Kidney capillary endothelial cell (primary cell): ENCODE measurements at regions not wholly inside any gene's neighbourhood (a gene's known extent, or its start where the extent isn't known, plus 50 kb on each side); places are given as distances from the start of the nearest gene placed in this dataset.
A peak's percentile ranks its signal among the peaks of the same experiment; 100 is the strongest.

Source experiments
- DNase-seq: peaks from one replicate; pipeline ENCODE4 v3.0.0-alpha.2; 2018; ENCODE audit warnings: low spot score

DNA sequence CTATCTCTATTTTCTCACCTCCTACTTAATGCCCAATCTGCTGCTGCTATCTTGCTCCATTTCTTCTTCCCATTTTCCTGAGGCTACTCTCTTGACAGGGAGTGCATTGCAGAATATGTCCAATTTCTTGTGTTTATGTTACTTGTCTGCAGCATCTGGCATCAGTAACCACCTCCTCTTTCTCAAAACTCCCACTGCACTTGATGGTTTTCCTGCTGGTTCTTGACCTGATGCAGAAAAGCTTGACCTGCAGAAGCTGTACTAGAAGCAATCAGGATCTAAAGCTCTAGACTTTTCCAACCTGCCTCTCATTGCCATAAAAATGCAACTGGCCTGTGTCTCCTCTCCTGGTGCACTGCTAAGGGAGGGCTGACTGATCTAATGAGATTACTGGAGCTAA, 287.8 kb downstream of the ZEB1 start:
- DNase-seq, result no peak

DNA sequence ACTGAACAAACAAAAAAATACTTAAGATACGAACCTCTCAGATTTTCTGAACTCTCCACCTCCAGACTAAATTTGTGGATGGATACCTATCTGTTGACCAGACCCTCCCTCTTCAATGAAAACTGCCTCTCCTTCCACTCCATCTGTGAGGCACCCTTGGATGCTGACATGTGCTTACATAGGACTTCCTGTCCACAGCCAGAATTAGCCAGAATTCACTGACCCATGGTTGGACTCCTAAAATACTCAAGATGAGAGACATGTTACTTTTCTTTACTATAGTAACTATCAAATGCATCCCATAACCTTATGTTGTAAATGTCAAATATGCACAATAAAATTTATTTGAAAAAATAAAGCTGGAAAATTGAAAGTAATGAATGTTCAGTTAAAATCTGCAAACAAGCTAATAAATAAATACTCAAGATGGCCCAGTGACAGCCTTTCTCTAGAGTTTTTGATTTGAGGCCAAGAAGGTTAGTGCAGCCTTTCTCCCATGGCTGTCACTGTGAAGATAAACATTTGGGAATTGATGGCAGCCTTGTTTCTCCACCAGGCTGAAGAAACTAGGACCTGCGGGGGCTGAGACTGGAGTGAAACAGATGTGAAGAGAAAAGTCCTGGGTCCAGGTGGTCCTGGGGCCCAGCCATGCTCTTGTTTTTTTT, 287.0 kb downstream of the ZEB1 start:
- DNase-seq, result no peak

GRCh38 chr10:31605426-31605825, 286.4 kb downstream of the ZEB1 start:
- DNase-seq, result no peak

GRCh38 chr10:31604646-31605170, 285.7 kb downstream of the ZEB1 start:
- no peak for DNase-seq

- DNase-seq, result no peak
Measured at GRCh38 chr10:31604096-31604495, 285.1 kb downstream of the ZEB1 start.

GRCh38 chr10:31603235-31604087, 284.4 kb downstream of the ZEB1 start:
- peak; percentile 88 for DNase-seq

GRCh38 chr10:31602541-31603234, 283.7 kb downstream of the ZEB1 start:
- peak; percentile 23 for DNase-seq

DNA sequence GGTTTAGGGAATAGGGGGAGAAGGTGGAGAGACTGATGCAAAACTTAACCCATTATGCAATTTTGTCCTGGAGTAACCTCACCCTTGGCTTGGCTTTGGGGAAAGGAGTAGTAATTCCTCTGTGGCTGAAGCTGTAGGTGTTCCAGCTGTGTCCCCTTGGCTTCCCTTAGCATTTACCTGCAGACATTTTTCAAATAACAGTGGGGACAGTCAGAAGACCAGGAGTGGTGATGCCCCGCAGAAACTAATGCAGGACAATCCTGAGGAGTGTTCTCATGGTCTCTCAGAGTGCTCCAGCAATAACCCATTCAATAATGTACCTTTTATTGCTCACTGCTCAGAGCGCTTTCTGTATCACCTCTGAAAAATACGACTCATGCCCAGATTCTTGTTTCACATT, 282.1 kb downstream of the ZEB1 start:
- no peak for DNase-seq

- DNase-seq, result no peak
Measured at GRCh38 chr10:31599626-31600504, 280.8 kb downstream of the ZEB1 start.

DNA sequence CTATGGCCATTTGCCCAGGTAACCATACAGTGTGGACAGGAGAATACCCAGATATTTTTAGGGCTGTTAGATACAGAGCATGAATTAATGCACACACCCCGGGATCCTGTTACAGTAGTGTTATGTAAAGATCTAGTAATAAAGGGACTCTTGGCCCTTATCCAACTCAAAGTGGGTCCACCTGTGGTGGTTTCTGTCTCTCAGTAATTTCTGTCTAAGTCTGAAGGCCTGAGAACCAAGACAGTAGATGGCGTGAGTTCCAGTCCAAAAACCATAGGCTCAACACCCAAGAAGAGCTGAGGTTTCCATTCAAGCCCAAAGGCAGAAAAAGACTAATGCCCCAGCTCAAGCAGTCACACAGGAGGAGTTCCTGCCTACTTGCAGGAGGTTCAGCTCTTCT, 277.7 kb downstream of the ZEB1 start:
- no peak for DNase-seq

- no peak for DNase-seq
Measured at GRCh38 chr10:31595992-31596391, 277.0 kb downstream of the ZEB1 start.

DNA sequence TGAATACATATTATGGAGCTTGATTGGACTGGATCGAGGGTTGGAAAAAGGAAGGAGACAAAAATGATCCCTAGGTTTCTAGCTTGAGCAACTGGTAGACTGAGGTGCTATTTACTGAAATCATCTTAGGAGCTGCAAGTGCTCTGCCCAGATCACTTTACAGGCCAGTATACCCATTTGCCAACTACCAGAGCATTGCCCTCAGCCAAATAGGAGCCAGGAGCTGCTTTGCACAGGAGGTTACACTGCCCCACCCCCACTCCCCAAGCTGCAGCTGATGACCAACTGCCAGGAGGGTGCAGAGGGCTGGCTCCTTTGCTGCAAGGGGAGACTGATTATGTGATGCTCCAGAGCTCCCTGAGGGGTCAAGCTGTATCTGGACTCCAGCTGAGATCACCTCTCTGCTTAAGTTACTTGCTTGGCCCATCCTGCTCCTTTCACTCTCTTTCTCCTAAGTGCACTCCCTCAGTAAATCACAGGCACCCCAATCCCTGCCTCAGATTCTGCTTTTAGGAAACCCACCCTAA, 275.4 kb downstream of the ZEB1 start:
- DNase-seq, result no peak

DNA sequence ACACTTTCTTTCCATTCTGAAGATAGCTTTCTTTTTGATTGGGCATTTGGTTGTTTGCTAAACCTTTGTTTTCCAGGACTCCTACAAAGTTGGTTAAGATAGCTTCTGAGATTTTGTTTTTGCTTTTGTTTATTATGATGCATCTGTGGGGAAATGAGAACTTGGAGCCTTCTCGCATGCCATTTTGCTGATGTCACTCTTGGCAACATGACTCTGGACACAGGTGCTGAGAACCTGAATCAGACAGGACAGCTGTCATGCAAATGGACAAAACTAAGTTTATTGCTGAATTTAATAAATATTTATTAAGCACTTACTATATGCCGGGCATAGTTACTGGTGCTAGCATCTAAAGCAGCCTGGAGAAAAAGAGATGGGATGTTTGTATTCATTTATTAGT, 274.1 kb downstream of the ZEB1 start:
- no peak for DNase-seq

GRCh38 chr10:31591569-31591968, 272.6 kb downstream of the ZEB1 start:
- DNase-seq, result no peak

- DNase-seq, result no peak
Measured at GRCh38 chr10:31590023-31590800, 271.2 kb downstream of the ZEB1 start.

GRCh38 chr10:31587691-31588090, 268.7 kb downstream of the ZEB1 start:
- DNase-seq, result no peak

- no peak for DNase-seq
Measured at GRCh38 chr10:31586723-31587638, 268.0 kb downstream of the ZEB1 start.

DNA sequence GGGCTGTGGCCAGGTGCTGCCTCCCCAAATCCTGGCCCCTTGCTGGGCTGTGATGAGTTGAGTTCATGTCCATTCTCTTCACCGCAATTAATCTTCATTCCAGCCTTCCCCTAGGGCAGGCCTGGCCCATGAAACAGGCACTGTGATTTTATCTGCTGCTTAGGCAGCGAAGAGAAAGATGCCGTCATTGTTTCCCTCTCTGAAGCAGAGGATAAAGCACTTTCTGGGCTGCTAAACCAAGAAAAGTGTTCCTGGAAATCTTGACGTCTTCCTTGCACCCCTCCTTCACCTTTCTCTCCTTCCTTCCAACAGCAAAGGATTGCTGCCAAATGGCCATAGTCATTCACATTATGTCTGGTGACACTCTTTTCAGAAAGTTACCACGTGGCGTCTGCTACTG, 265.9 kb downstream of the ZEB1 start:
- DNase-seq, result no peak

DNA sequence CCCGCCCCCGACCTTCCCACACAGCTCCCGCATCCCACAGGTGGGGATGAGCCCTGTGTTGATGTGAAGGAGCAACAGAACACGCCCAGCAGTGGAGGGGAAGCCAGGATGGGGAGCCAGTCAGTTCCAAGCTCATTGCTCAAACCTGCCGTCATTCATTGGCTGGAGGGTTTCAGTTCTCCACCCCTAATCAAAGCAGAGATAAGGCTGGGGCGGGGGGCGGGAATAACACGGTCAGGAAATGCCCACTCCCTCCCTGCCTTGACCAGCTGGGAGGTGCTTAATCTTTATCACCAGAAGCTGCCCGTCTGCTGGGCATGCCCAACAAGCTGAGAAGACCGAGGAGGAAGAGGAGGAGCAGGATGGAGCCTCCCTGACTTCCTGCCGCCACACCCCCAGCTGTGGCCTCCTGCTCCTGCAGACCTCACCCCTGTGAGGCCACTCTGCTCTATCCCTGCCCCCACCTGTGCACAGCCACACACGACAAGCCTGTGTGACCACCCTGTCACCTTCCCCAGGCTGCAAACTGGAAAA, 265.1 kb downstream of the ZEB1 start:
- no peak for DNase-seq
